Neural cell (in vitro differentiated cells): ENCODE measurements at regions not wholly inside any gene's neighbourhood (a gene's known extent, or its start where the extent isn't known, plus 50 kb on each side); places are given as distances from the start of the nearest gene placed in this dataset.

Experiments
- H2AFZ ChIP-seq: fragments of 200-600, 300-800 bp; sonication (generic), shearing (Covaris generic); 2 replicates; pipeline ENCODE4 v1.6.0; 2014; ENCODE audit warnings: low read depth, mild to moderate bottlenecking, antibody characterized with exemption, low read length, moderate library complexity
- H3F3A ChIP-seq: fragments of 200-600 bp; shearing (Covaris generic); 2 replicates; pipeline ENCODE4 v1.6.1; 2016; ENCODE audit warnings: mild to moderate bottlenecking, moderate library complexity, mixed read lengths, antibody characterized with exemption, low read length; ENCODE audit not compliant: insufficient read depth, poor library complexity, severe bottlenecking
- H3K27ac ChIP-seq: fragments of 200-600, 300-800 bp; sonication (generic), shearing (Covaris generic); 2 replicates; pipeline ENCODE4 v1.5.1; 2014; ENCODE audit warnings: mild to moderate bottlenecking, low read length, moderate library complexity
- H3K27me3 ChIP-seq: fragments of 300-800, 200-600 bp; sonication (generic), shearing (Covaris generic); 2 replicates; pipeline ENCODE4 v1.6.0; 2014; ENCODE audit warnings: mild to moderate bottlenecking, low read depth, low read length, moderate library complexity; ENCODE audit not compliant: insufficient read depth
- H3K36me3 ChIP-seq: fragments of 300-800, 200-600 bp; sonication (generic), shearing (Covaris generic); 2 replicates; pipeline ENCODE4 v1.5.1; 2014; ENCODE audit warnings: mild to moderate bottlenecking, antibody characterized with exemption, low read length, moderate library complexity; ENCODE audit not compliant: insufficient read depth
- H3K4me2 ChIP-seq: fragments of 300-800, 200-600 bp; sonication (generic), shearing (Covaris generic); 2 replicates; pipeline ENCODE4 v1.6.0; 2014; ENCODE audit warnings: mild to moderate bottlenecking, low read length
- H3K4me3 ChIP-seq: fragments of 300-800, 200-600 bp; sonication (generic), shearing (Covaris generic); 2 replicates; pipeline ENCODE4 v1.5.1; 2014; ENCODE audit warnings: mild to moderate bottlenecking, low read length, moderate library complexity
- H3K79me2 ChIP-seq: fragments of 200-600 bp; shearing (Covaris generic); replicated peaks from 2 replicates; pipeline ENCODE4 v1.6.0; 2014; ENCODE audit warnings: mild to moderate bottlenecking, low read length, moderate library complexity; ENCODE audit not compliant: insufficient read depth
- H3K9ac ChIP-seq: fragments of 300-800, 200-600 bp; sonication (generic), shearing (Covaris generic); 2 replicates; pipeline ENCODE4 v1.6.1; 2016; ENCODE audit warnings: mild to moderate bottlenecking, low read length, mixed read lengths
- H3K9me2 ChIP-seq: fragments of 200-600 bp; shearing (Covaris generic); 2 replicates; pipeline ENCODE4 v1.6.1; 2016; ENCODE audit warnings: mild to moderate bottlenecking, low read length, mixed read lengths; ENCODE audit not compliant: insufficient read depth
- H3K9me3 ChIP-seq: fragments of 200-600, 300-800 bp; sonication (generic), shearing (Covaris generic); 2 replicates; pipeline ENCODE4 v1.6.1; 2016; ENCODE audit warnings: mild to moderate bottlenecking, mixed run types, low read length, moderate library complexity, mixed read lengths
- H4K20me1 ChIP-seq: fragments of 200-600 bp; shearing (Covaris generic); 2 replicates; pipeline ENCODE4 v1.6.1; 2016; ENCODE audit warnings: mild to moderate bottlenecking, mixed run types; ENCODE audit not compliant: insufficient read depth
- CTCF ChIP-seq: fragments of 450-650 bp; IDR thresholded peaks from 2 replicates; pipeline ENCODE4 v1.5.1; 2014; ENCODE audit warnings: antibody characterized with exemption, mild to moderate bottlenecking, moderate library complexity; ENCODE audit not compliant: poor library complexity, severe bottlenecking
- EP300 ChIP-seq: fragments of 450-650 bp; conservative IDR thresholded peaks from 2 replicates; pipeline ENCODE4 v1.6.1; 2014; ENCODE audit warnings: antibody characterized with exemption, mild to moderate bottlenecking, moderate library complexity; ENCODE audit not compliant: poor library complexity, severe bottlenecking
- EZH2 ChIP-seq: fragments of 200-600, 300-800 bp; shearing (Covaris generic), sonication (generic); IDR thresholded peaks from 2 replicates; pipeline ENCODE4 v1.6.1; 2014; ENCODE audit warnings: antibody characterized with exemption, low read length, borderline replicate concordance, mild to moderate bottlenecking; ENCODE audit not compliant: insufficient read depth, poor library complexity, severe bottlenecking
- MXI1 ChIP-seq: fragments of 450-650 bp; conservative IDR thresholded peaks from 2 replicates; pipeline ENCODE4 v1.6.1; 2014; ENCODE audit warnings: antibody characterized with exemption, mild to moderate bottlenecking; ENCODE audit not compliant: poor library complexity, severe bottlenecking
- POLR2AphosphoS5 ChIP-seq: IDR thresholded peaks from 2 replicates; pipeline ENCODE4 v1.6.1; 2012
- RAD21 ChIP-seq: fragments of 450-650 bp; conservative IDR thresholded peaks from 2 replicates; pipeline ENCODE4 v1.6.1; 2014; ENCODE audit warnings: antibody characterized with exemption, mild to moderate bottlenecking, moderate library complexity
- REST ChIP-seq: IDR thresholded peaks from 2 replicates; pipeline ENCODE4 v1.6.1; 2012; ENCODE audit warnings: borderline replicate concordance
- SMC3 ChIP-seq: fragments of 450-650 bp; conservative IDR thresholded peaks from 2 replicates; pipeline ENCODE4 v1.6.1; 2014; ENCODE audit warnings: antibody characterized with exemption, mild to moderate bottlenecking, moderate library complexity; ENCODE audit not compliant: poor library complexity
- TAF1 ChIP-seq: IDR thresholded peaks from 2 replicates; pipeline ENCODE4 v1.6.1; 2012; ENCODE audit warnings: low read depth

- H3K79me2 ChIP-seq: no peaks in the 10 kb centered on the region
- H3K4me3 ChIP-seq: no peak overlapping the region
- H3K4me2 ChIP-seq: no peak overlapping the region
- no peaks in the 10 kb centered on the region for H3K9me2 ChIP-seq
- no peak overlapping the region for H3K9ac ChIP-seq
- H3K27me3 ChIP-seq: no peaks in the 10 kb centered on the region
- no peak overlapping the region for H2AFZ ChIP-seq
- H4K20me1 ChIP-seq: no peaks in the 10 kb centered on the region
- no peaks in the 10 kb centered on the region for H3K9me3 ChIP-seq
- no peaks in the 10 kb centered on the region for H3F3A ChIP-seq
- H3K27ac ChIP-seq: no peak overlapping the region
- no peaks in the 10 kb centered on the region for H3K36me3 ChIP-seq
- no peak for TF ChIP-seq MXI1
- no peak for TF ChIP-seq CTCF
- no peak for TF ChIP-seq EZH2
- TF ChIP-seq EP300: no peak
- no peak for TF ChIP-seq REST
- TF ChIP-seq POLR2AphosphoS5: no peak
- TF ChIP-seq RAD21: no peak
- TF ChIP-seq SMC3: no peak
- no peak for TF ChIP-seq TAF1
These were observed 517.8 kb downstream of the CCDC171 start for GRCh38 chr9:16070455-16071145.

GRCh38 chr9:16071400-16071799 is 518.6 kb downstream of the CCDC171 start:
- Histone ChIP-seq H3K4me3 (no peak overlapping the region), H3K9me3 (no peaks in the 10 kb centered on the region), H3K9me2 (no peaks in the 10 kb centered on the region), H3K27me3 (no peaks in the 10 kb centered on the region), H3K27ac (no peak overlapping the region), H3K36me3 (no peaks in the 10 kb centered on the region), H3K9ac (no peak overlapping the region), H3K79me2 (no peaks in the 10 kb centered on the region), H4K20me1 (no peaks in the 10 kb centered on the region), H3K4me2 (no peak overlapping the region), H3F3A (no peaks in the 10 kb centered on the region), H2AFZ (no peak overlapping the region)
- TF ChIP-seq MXI1 (no peak), POLR2AphosphoS5 (no peak), TAF1 (no peak), SMC3 (no peak), RAD21 (no peak), CTCF (no peak), REST (no peak), EZH2 (no peak), EP300 (no peak)
